ENCODE measurements at regions not wholly inside any gene's neighbourhood (a gene's known extent, or its start where the extent isn't known, plus 50 kb on each side); places are given as distances from the start of the nearest gene placed in this dataset.

- H3K9me3 Mint-ChIP-seq: no peaks in the 10 kb centered on the region
Observed at GRCh38 chr20:50341050-50341449, 150.4 kb downstream of the CEBPB start.

DNA sequence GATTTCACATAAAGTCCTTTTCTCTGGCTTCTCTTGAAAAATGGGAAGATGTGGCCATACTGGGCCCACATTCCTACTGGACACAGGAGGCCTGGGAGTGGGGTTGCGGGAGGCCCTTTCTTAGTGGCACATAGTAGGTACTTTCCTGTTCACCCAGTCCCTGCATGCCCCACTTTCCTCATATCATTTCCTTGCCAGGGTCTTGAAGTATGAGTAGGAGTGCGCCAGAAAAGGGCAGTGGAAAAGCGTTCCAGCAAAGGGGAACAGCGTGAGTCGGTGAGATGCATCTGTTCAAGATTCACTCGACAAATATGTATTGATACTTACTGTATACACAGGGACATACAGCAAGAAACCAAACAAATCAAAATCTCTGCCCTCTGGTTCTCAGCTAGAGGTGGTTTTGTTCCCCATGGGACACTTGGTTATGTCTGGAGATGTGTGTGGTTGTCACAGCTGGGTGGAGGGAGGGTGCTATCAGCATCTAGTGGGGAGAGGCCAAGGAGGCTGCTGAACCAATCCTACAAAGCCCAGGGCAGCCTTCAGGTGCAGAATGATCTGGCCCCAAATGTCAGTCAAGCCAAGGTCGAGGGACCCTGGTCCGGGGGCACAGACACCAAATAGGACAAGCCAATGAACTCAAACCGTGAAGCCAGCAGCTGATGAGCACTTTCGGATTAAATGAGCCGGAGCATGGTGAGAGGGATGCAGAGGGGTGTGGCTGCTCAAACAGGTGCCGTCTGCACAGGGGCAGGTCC lies 151.4 kb downstream of the CEBPB start:
- no peaks in the 10 kb centered on the region for H3K36me3 Mint-ChIP-seq
- H3K27ac Mint-ChIP-seq: no peak overlapping the region
- H3K4me1 Mint-ChIP-seq: peaks cover 37% of the 10 kb centered on the region
- H3K27me3 Mint-ChIP-seq: no peaks in the 10 kb centered on the region
- no peaks in the 10 kb centered on the region for H3K9me3 Mint-ChIP-seq
- H3K4me3 Mint-ChIP-seq: no peak overlapping the region

More at GRCh38 chr20:50341050-50341449, 150.4 kb downstream of the CEBPB start:
- Mint-ChIP-seq H3K4me3 (no peak overlapping the region), H3K27me3 (no peaks in the 10 kb centered on the region), H3K4me1 (peaks cover 29% of the 10 kb centered on the region), H3K27ac (no peak overlapping the region), H3K36me3 (no peaks in the 10 kb centered on the region)

DNA sequence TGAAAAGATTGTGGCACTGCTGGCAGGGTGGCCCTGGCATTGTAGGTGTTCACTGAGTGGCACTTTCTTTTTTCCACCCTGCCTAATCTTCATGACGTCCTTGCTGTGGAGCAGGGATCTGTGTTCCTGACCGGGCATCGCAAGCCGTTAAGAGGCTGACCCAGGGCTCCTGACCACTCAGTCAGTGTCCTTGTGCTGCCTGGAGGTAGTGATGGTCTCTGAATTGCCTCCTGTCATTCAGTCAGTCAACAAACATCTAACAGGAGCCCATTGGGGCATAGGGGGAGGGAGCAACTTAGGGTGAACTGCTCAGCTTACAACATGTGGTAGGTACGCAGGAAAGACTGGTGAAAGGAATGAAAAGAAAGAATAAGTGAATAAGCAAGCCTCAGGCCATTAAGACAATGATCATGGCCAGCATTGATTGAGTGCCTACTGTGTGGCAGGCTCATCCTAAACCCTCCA lies 152.0 kb downstream of the CEBPB start:
- H3K4me1 Mint-ChIP-seq: peaks cover 40% of the 10 kb centered on the region

DNA sequence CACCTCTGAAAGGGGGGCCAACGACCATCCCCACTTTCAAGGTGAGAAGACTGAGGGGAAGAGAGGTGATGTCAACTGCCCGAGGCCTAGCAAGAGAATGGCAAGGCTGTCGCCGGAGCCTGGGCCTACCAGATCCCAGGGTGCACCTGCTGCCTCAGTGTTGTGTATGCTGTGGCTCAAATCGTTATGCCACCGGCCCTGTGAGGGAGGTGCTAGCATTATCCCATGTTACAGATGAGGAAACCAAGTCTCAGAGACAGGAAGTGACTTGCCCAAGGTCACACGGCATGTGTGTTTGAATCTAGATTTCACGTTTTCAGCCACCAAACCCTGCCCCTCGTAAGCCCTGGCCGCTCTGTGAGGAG lies 152.5 kb downstream of the CEBPB start:
- H3K27ac Mint-ChIP-seq: no peak overlapping the region
- no peaks in the 10 kb centered on the region for H3K9me3 Mint-ChIP-seq
- H3K36me3 Mint-ChIP-seq: no peaks in the 10 kb centered on the region
- H3K4me1 Mint-ChIP-seq: peaks cover 38% of the 10 kb centered on the region
- H3K27me3 Mint-ChIP-seq: no peaks in the 10 kb centered on the region
- H3K4me3 Mint-ChIP-seq: no peak overlapping the region

More for the DNA sequence above, 152.0 kb downstream of the CEBPB start:
- no peak overlapping the region for H3K27ac Mint-ChIP-seq
- H3K4me3 Mint-ChIP-seq: no peak overlapping the region
- H3K36me3 Mint-ChIP-seq: no peaks in the 10 kb centered on the region
- no peaks in the 10 kb centered on the region for H3K9me3 Mint-ChIP-seq
- H3K27me3 Mint-ChIP-seq: no peaks in the 10 kb centered on the region

GRCh38 chr20:50343490-50344179 lies 153.0 kb downstream of the CEBPB start:
- H3K4me1 Mint-ChIP-seq: peaks cover 33% of the 10 kb centered on the region
- H3K36me3 Mint-ChIP-seq: no peaks in the 10 kb centered on the region
- H3K9me3 Mint-ChIP-seq: no peaks in the 10 kb centered on the region
- H3K27me3 Mint-ChIP-seq: no peaks in the 10 kb centered on the region
- H3K27ac Mint-ChIP-seq: no peak overlapping the region
- H3K4me3 Mint-ChIP-seq: no peak overlapping the region

- Mint-ChIP-seq H3K4me1 (peaks cover 25% of the 10 kb centered on the region), H3K4me3 (no peak overlapping the region), H3K27ac (no peak overlapping the region)
Observed at GRCh38 chr20:50344232-50345071, 153.8 kb downstream of the CEBPB start.

DNA sequence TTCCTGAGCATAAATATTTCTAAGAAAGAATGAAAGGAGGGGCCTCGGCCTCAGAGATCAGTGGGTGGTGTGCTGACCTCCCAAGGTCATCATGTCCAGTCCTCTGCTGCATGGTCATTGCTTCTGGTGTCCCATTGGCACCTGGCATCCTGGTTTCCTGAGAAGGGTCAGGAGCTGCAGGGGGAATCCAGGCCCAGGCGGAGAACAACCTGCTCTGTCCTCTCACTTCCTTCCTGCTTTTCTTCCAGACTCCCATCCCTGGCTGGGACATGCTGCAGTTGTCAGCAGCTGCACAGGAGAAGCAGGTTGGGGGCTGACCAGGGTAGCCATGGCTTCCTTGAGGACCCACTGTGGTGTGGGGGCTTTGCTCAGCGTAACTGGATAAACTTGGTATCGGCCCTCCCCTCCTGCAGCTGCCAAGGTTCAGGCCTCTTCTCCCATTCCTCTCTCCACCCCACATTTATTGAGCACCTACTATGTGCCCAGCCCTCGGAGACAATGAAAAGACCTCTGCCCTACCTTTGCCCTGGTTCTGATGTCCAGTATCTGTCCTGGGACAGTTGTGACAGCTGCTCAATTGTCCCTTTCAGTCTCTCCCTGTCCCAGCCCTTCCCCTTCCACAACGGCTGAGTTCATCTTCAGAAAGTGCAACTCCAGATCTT lies 155.2 kb downstream of the CEBPB start:
- Mint-ChIP-seq H3K4me1 (peaks cover 13% of the 10 kb centered on the region), H3K9me3 (no peaks in the 10 kb centered on the region), H3K27me3 (no peaks in the 10 kb centered on the region), H3K27ac (no peak overlapping the region), H3K4me3 (no peak overlapping the region), H3K36me3 (no peaks in the 10 kb centered on the region)

More at GRCh38 chr20:50344232-50345071, 153.8 kb downstream of the CEBPB start:
- Mint-ChIP-seq H3K36me3 (no peaks in the 10 kb centered on the region), H3K27me3 (no peaks in the 10 kb centered on the region), H3K9me3 (no peaks in the 10 kb centered on the region)

- no peaks in the 10 kb centered on the region for H3K36me3 Mint-ChIP-seq
- H3K4me1 Mint-ChIP-seq: peaks cover 13% of the 10 kb centered on the region
- no peak overlapping the region for H3K27ac Mint-ChIP-seq
- H3K27me3 Mint-ChIP-seq: no peaks in the 10 kb centered on the region
- no peaks in the 10 kb centered on the region for H3K9me3 Mint-ChIP-seq
- no peak overlapping the region for H3K4me3 Mint-ChIP-seq
Observed at GRCh38 chr20:50346374-50347283, 156.0 kb downstream of the CEBPB start.

DNA sequence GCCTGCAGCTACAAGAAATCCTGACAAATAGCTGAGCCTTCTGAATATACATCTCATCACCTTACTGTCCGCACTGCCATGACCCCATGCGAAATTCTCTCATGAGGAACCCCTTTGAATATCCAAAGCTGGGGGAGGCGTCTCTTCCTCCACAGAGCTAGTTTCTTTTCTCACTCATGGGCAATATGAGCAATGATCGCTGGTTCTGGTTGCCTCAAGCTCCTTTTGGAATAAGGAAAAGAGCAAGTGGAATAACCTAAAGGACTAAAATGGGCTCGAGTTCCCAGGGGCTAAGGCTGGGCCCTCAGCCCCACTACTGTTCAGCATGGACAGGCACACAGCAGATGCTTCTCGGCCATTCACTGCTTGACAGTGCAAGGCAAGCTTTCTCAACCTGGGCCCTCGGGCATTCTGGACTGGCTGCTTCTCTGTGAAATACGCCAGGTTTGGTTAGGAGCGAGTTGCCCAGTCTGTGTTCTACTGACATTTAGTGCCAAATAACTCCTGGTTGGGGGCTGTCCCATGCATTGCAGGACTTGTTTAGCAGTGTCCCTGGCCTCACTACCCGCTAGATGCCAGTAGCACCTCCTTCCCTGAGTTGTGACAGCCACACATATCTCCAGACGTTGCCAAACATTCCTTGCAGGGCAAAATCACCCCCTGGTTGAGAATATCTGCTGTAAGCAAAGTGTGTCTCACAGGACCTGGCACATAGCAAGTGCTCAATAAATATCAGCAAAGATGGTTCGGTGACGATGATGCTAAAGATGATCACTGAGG lies 156.8 kb downstream of the CEBPB start:
- Mint-ChIP-seq H3K27me3 (no peaks in the 10 kb centered on the region), H3K36me3 (no peaks in the 10 kb centered on the region), H3K9me3 (no peaks in the 10 kb centered on the region), H3K4me3 (no peak overlapping the region), H3K4me1 (peaks cover 13% of the 10 kb centered on the region), H3K27ac (no peak overlapping the region)

GRCh38 chr20:50348096-50348495 lies 157.5 kb downstream of the CEBPB start:
- no peaks in the 10 kb centered on the region for H3K36me3 Mint-ChIP-seq
- no peak overlapping the region for H3K4me3 Mint-ChIP-seq
- H3K9me3 Mint-ChIP-seq: no peaks in the 10 kb centered on the region
- peaks cover 14% of the 10 kb centered on the region for H3K4me1 Mint-ChIP-seq
- H3K27me3 Mint-ChIP-seq: no peaks in the 10 kb centered on the region
- no peak overlapping the region for H3K27ac Mint-ChIP-seq

DNA sequence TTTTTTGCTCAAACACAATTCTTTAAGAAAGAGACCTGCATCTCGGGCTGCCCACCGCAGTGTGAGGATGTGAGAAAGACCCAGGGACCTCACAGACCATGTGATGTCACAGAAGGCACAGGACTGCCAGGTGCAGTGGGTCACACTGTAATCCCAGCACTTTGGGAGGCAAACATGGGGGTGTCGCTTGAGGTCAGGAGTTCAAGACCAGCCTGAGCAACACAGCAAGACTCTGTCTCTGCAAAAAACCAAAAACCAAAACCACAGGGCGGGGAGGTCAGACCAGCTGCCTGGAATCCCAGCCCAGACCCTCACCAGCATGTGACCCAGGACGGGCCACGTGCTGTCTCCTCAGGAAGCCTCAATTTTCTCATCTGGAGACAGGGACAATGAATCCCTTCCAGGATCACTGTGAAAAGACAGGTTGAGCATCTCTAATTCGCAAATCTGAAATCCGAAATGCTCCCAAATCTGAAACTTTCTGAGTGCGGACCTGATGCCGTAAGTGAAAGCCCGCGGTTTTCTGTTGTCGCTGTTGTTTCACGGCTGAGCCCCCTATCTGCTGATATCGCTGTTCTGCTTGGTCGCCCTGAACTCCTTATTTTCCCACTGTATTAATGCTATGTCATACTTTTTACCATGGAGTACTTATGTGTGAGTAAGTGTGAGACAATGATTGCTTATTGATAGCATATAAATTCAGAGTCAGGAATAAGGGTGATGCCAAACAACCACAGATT lies 159.5 kb upstream of the PTPN1 start:
- Mint-ChIP-seq H3K4me1 (peaks cover 19% of the 10 kb centered on the region), H3K27ac (no peak overlapping the region), H3K27me3 (no peaks in the 10 kb centered on the region), H3K9me3 (no peaks in the 10 kb centered on the region), H3K4me3 (no peak overlapping the region), H3K36me3 (no peaks in the 10 kb centered on the region)

- peaks cover 12% of the 10 kb centered on the region for H3K4me1 Mint-ChIP-seq
- no peak overlapping the region for H3K27ac Mint-ChIP-seq
- H3K4me3 Mint-ChIP-seq: no peak overlapping the region
Observed at GRCh38 chr20:50351541-50351940, 158.6 kb upstream of the PTPN1 start.

GRCh38 chr20:50353289-50353961 lies 156.8 kb upstream of the PTPN1 start:
- Mint-ChIP-seq H3K27ac (peak overlapping the region; percentile 55), H3K36me3 (no peaks in the 10 kb centered on the region), H3K27me3 (no peaks in the 10 kb centered on the region), H3K9me3 (no peaks in the 10 kb centered on the region), H3K4me1 (peaks cover 6% of the 10 kb centered on the region), H3K4me3 (no peak overlapping the region)

More at GRCh38 chr20:50351541-50351940, 158.6 kb upstream of the PTPN1 start:
- Mint-ChIP-seq H3K9me3 (no peaks in the 10 kb centered on the region), H3K27me3 (no peaks in the 10 kb centered on the region), H3K36me3 (no peaks in the 10 kb centered on the region)

Data from activated naive CD4-positive, alpha-beta T cell treated with anti-CD3 and anti-CD28 coated beads, Interleukin-2, amount 50 U/mL, for 24 hours (primary cell).